HG02885 (cell line): ENCODE measurements at regions not wholly inside any gene's neighbourhood (a gene's known extent, or its start where the extent isn't known, plus 50 kb on each side); places are given as distances from the start of the nearest gene placed in this dataset.
"Not testable (repeated sequence)": the region's sequence is repeated elsewhere in the genome, so short reads cannot be mapped to it uniquely, and the experiment has no call there.

Experiments used
- ATAC-seq: cut with Tn5 transposase; IDR thresholded peaks from one replicate; pipeline ENCODE4 v1.9.1; 2021; ENCODE audit warnings: mild to moderate bottlenecking; ENCODE audit not compliant: unreplicated experiment, poor library complexity

DNA sequence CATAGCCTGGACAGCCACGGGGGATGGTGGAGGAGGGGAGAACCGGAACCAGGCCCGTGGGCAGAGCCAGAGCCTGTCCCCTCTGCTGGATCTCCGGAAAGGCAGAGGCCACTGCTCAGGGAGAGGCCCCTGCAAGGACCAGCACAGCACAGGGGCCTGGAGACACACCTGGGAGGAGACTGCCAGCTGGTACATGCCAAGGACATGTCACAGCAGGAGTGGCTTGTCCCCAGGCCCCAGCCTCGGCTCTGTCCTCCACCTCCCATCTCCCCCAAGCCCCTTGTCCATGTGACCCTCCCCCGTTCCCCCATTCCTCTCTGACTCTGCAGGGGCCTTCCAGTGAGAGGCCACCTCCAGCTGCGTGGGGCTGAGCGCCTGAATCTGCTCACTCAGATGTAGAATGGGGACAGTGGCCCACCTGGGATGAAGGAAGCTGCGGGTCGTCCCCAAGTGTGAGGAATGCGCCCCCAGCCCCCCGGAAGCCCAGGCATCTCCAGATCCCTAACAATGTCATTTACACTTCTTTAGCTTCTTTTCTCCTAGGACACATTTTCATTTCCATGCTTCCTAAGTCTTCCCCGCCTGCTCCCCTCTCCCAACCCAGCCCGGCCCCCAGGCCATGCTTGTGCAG is 349.6 kb upstream of the IRX2 start:
- ATAC-seq = no peak

GRCh38 chr5:3099954-3100353 is 348.5 kb upstream of the IRX2 start:
- ATAC-seq = no peak

GRCh38 chr5:3099526-3099925 is 348.0 kb upstream of the IRX2 start:
- no peak for ATAC-seq

GRCh38 chr5:3098821-3099220 is 347.3 kb upstream of the IRX2 start:
- ATAC-seq = no peak

DNA sequence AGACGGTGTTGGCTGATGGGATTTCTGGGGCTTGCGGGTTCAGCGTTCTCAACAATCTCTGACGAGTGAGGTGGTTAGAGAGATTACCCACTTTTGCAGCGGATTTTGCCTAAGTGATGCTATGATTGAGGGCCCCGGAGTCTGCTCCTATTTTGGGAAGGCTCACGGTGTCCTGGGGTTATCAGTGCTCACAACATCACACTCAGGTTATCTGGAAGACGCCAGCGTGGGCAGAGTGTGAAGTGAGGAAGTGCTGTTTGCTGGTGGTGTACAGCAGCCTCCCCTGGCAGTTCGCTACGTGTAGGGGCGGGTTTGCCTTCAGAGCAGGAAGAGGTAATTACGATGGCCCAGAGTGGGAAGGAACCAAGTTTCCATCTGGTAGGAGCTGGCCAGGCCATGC is 341.2 kb upstream of the IRX2 start:
- no peak for ATAC-seq

DNA sequence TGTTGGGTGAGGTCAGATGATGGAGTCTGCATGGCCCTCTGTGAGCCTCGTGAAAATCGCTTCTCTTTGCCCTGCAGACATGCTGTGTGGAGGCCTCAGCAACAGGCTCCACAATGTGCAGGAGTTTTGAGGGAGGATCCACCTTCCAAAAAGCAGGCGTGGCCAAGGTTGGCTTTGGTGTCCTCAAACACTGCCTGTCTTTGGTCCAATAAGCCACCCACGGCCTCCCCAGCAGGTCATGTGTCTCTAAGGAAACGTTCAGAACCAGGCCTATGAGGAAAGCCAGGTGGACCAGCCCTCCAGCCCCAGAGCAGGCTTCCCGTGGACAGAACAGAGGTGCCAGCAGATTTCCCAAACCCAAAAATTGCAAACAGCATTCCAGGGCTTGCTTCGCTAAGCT is 340.7 kb upstream of the IRX2 start:
- no peak for ATAC-seq

DNA sequence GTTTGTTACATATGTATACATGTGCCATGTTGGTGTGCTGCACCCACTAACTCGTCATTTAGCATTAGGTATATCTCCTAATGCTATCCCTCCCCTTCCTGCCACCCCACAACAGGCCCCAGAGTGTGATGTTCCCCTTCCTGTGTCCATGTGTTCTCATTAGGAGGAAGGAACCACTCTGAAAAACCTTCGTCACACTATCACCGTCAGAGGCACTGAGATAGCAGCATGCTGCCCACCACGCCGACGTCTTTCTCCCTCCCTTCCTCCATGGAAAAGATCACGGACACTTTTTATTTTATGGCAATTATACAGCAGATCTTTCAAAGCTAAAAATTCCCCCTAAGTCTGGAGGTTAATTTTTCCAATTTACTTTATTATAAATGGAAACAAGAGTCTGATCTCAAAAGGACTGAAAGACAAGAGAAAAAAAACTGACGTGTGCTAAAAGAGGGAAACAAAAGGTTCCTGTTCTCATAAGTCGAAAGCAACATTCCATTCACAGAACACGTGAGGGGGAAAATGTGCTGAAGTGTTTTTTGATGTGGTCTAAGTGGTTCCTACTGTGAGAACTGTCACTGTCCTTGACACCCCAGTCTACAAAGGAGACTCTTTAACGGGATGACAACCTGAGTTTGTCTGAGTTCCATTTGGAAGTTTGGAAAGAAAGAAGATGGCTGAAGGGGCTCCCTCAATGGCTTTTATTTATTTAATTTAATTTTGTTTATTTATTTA is 339.7 kb upstream of the IRX2 start:
- ATAC-seq = no peak

- not testable (repeated sequence) for ATAC-seq
Measured at GRCh38 chr5:3090305-3090704, 338.8 kb upstream of the IRX2 start.

GRCh38 chr5:3080366-3080765 is 328.9 kb upstream of the IRX2 start:
- ATAC-seq = no peak

DNA sequence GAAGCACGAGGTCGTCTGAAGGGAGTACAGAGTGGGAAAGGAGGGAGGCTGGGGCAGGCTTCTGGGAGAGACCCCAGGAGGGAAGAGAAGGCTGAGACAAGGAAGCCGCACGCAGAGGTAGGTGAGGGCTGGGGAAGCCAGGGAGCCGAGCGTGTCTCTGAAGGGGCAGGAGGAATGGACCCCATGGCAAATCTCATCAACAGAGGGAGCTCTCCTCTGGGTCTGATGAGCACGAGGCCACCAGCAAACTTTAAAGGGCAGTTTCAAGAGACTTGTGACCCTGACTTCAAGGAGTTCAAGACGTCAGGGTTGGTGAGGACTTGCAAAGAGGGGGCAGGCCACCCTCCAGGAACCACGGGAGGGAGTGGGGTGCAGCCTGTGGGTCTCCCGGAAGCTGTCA is 326.2 kb upstream of the IRX2 start:
- no peak for ATAC-seq

DNA sequence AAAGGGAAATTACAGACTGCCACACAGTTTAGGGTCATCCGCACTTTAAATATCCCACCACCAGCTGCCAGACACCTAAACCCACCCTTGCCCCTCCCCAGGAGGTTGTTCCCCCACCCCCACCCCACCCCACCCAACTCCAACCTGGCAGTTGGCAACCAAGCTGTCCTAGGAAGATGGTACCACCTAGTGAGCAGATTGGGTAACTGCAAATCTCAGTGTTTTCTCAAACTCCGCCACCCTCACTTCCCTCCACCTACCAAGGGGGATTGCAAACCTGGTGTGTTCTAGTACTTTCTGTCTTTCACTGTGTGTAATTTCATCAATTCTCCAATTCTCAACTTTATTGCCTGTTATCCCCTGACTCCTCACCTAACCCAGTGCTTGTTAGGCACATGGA is 323.8 kb upstream of the IRX2 start:
- ATAC-seq = no peak

GRCh38 chr5:3068401-3068800 is 316.9 kb upstream of the IRX2 start:
- no peak for ATAC-seq

GRCh38 chr5:3060283-3060682 is 308.8 kb upstream of the IRX2 start:
- no peak for ATAC-seq

GRCh38 chr5:3059488-3059887 is 308.0 kb upstream of the IRX2 start:
- ATAC-seq = no peak

- ATAC-seq = no peak
Measured at GRCh38 chr5:3058942-3059341, 307.5 kb upstream of the IRX2 start.

- no peak for ATAC-seq
Measured at GRCh38 chr5:3056866-3057265, 305.4 kb upstream of the IRX2 start.

DNA sequence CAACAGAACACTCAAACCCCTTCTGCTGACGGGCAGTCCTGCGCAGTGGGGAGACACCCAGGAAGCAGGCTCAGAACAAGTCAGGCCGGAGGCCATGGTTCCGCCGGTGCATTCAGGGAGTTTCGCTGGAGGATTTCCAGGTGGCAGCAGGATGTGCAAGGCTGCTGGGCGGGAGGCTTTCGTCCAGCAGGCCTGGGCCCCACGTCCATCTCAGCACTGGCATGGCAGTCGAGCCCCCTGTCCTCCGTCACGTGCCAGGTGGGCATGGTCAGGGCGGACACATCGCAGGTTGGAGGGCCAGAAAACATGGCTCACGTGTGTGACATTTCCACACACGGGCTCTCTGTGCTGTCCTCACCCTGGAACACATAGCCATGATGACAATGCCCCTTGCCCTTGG is 299.9 kb upstream of the IRX2 start:
- ATAC-seq = no peak

DNA sequence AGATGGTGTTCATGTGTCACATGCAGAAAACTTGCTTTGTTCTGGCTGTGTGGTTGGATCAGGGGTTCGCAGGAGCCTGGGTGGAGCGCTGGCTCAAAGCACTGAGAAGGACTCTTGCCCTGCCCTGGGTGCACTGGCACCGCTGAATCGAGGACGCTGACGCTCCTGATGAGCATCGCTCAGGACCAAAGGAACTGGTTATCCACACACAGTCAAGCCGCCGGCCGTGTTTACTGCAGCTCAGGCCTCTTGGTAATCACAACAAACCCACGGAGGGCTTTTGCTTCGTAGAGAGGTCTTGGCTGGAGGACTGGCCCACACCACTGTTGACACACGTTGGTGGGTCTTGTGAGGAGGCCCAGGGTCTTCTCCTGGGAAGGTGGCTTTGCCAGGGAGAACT is 299.4 kb upstream of the IRX2 start:
- no peak for ATAC-seq

GRCh38 chr5:3049261-3049660 is 297.8 kb upstream of the IRX2 start:
- ATAC-seq = no peak

GRCh38 chr5:3047212-3047774 is 295.8 kb upstream of the IRX2 start:
- ATAC-seq = no peak

GRCh38 chr5:3043600-3043999 is 292.1 kb upstream of the IRX2 start:
- ATAC-seq = no peak

GRCh38 chr5:3041001-3041400 is 289.5 kb upstream of the IRX2 start:
- no peak for ATAC-seq
